ENCODE measurements at regions not wholly inside any gene's neighbourhood (a gene's known extent, or its start where the extent isn't known, plus 50 kb on each side); places are given as distances from the start of the nearest gene placed in this dataset.

DNA sequence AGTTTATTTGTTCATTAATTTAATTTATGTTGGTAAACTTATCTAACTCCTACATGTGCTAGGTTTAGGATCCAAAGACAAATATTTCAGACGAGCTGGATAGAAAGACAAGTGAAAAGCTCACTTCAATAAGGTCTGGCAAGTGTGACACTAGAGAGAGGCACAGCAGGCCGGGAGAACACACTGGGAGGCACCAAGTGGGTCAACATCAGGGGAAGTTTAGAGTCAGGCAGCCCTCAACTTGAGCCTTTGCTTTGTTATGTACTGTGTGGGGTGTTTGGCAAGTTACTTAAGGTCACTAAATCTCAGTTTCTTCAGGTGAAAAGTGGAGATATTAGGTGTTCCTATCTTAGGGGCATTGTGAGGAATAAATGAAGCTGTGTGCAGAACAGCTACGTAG, 214.4 kb downstream of the PCSK1 start:
- Histone ChIP-seq H3K4me3 (replicated peaks in 1 of 3) (no peak overlapping the region), H3K9me3 (no peaks in the 10 kb centered on the region), H3K27me3 (no peaks in the 10 kb centered on the region), H3K27ac (no peak overlapping the region), H3K4me1 (no peaks in the 10 kb centered on the region), H3K36me3 (no peaks in the 10 kb centered on the region)
- intact Hi-C loops (cut with DNase I) = no loop called here
- DNase-seq = no peak
- no peak for TF ChIP-seq POLR2A (IDR thresholded peaks at IDR 0.05)
- TF ChIP-seq, protein P1, sequence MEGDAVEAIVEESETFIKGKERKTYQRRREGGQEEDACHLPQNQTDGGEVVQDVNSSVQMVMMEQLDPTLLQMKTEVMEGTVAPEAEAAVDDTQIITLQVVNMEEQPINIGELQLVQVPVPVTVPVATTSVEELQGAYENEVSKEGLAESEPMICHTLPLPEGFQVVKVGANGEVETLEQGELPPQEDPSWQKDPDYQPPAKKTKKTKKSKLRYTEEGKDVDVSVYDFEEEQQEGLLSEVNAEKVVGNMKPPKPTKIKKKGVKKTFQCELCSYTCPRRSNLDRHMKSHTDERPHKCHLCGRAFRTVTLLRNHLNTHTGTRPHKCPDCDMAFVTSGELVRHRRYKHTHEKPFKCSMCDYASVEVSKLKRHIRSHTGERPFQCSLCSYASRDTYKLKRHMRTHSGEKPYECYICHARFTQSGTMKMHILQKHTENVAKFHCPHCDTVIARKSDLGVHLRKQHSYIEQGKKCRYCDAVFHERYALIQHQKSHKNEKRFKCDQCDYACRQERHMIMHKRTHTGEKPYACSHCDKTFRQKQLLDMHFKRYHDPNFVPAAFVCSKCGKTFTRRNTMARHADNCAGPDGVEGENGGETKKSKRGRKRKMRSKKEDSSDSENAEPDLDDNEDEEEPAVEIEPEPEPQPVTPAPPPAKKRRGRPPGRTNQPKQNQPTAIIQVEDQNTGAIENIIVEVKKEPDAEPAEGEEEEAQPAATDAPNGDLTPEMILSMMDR (IDR thresholded peaks at IDR 0.05) = no peak
- 81 to 86% methylated on average over 3 of the region's 3 CpGs for WGBS, 2 donors

DNA sequence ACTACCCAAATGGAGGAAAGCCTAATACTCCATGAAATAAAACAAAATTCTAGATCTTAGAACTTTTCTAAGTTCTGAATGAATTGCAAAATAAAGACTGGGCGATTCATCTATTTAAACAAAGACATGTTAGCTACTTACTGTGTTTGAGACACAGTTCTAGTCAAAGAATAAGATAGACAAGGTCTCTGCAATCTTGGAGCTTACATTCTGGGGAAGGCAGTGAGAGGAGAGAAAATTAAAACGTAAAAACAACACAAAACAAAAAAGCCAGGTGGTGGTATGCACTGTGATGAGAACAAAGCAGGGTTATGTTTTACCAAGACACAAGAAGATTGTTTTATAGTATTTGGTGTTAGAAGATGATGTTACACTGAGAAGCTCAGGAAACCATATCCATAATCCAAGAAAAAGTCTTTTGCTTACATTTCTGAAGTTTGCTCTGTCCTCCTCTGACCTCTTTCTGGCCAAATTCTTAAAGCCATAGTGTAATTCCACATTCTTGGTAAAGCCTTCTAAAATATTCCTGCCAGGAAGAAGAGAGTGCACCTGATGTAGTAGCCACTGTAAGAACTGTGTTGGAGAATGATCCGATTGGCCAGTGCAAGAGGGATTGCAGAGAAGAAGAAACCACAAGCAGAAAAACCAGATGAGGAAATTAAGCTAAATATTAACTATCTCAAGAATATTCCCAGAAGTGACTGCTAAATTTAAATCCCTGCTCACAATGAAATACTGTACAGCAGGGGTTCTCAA, 218.4 kb downstream of the PCSK1 start:
- no peak for DNase-seq
- intact Hi-C loops (cut with DNase I) = no loop called here

DNA sequence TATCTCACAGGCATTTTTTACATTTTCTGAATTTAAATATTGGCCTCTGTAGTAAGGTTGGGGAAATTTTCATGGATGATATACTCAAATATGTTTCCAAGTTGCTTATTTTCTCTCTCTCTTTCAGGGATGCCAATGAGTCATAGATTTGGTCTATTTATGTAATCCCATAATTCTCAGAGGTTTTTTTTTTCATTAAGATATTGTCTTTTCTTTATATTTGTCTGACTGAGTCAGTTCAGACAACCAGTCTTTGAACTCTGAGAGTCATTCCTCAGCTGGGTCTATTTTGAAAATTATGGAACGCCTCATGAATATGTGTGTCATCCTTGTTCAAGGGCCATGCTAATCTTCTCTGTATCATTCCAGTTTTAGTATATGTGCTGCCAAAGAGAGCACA, 223.2 kb downstream of the PCSK1 start:
- no peaks in the 10 kb centered on the region for H3K27me3 ChIP-seq
- no peak overlapping the region for H3K27ac ChIP-seq
- 85 to 90% methylated on average over 1 of the region's 1 CpG for WGBS, 2 donors
- DNase-seq = no peak
- intact Hi-C loops (cut with DNase I) = no loop called here
- H3K4me3 ChIP-seq (replicated peaks in 1 of 3) = no peak overlapping the region
- TF ChIP-seq, protein P1 (IDR thresholded peaks at IDR 0.05) = no peak
- TF ChIP-seq POLR2A (IDR thresholded peaks at IDR 0.05) = no peak
- H3K36me3 ChIP-seq = no peaks in the 10 kb centered on the region
- H3K4me1 ChIP-seq = no peaks in the 10 kb centered on the region
- H3K9me3 ChIP-seq = no peaks in the 10 kb centered on the region

More for the DNA sequence above, 218.4 kb downstream of the PCSK1 start:
- Histone ChIP-seq H3K9me3 (no peaks in the 10 kb centered on the region), H3K36me3 (no peaks in the 10 kb centered on the region), H3K4me3 (replicated peaks in 1 of 3) (no peak overlapping the region), H3K4me1 (no peaks in the 10 kb centered on the region), H3K27ac (no peak overlapping the region), H3K27me3 (no peaks in the 10 kb centered on the region)
- TF ChIP-seq, protein P1 (IDR thresholded peaks at IDR 0.05) = no peak
- TF ChIP-seq POLR2A (IDR thresholded peaks at IDR 0.05) = no peak
- WGBS, 2 donors = 84 to 89% methylated on average over 3 of the region's 3 CpGs

DNA sequence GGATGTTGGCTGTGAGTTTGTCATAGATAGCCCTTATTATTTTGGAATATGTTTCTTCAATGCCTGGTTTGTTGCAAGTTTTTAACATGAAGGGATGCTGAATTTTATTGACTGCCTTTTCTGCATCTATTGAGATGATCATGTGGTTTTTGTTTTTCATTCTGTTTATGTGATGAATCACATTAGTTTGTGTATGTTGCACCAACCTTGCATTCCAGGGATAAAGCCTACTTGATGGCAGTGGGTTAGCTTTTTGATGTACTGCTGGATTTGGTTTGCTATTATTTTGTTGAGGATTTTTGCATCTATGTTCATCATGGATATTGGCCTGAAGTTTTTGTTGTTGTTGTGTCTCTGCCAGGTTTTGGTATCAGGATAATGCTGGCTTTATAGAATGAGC, 225.6 kb downstream of the PCSK1 start:
- TF ChIP-seq POLR2A (IDR thresholded peaks at IDR 0.05) = no peak
- TF ChIP-seq, protein P1 (IDR thresholded peaks at IDR 0.05) = no peak
- Histone ChIP-seq H3K4me1 (no peaks in the 10 kb centered on the region), H3K9me3 (no peaks in the 10 kb centered on the region), H3K27me3 (no peaks in the 10 kb centered on the region), H3K4me3 (replicated peaks in 1 of 3) (no peak overlapping the region), H3K36me3 (no peaks in the 10 kb centered on the region), H3K27ac (no peak overlapping the region)
- DNase-seq = no peak
- intact Hi-C loops (cut with DNase I) = no loop called here

DNA sequence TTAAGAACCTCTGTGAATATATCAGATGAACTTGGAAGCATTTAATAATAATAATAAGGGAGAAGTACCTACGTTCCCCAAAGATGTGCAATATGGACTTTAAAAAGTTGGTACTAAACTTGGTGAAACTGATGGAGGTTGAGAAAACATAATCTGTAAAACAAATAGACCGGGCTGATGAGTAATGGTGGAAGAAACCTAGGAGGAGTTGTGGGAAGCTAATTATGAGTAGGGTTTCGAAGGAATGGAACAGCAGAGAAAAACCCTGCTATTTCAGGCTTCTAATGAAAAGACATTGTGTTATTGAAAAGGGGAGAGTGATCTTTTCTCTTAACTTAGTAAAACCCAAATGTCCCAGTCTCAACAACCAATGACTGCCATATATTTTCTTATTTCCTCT, 229.3 kb downstream of the PCSK1 start:
- WGBS, 2 donors = 71 to 77% methylated on average over 3 of the region's 3 CpGs
- no peaks in the 10 kb centered on the region for H3K27me3 ChIP-seq
- no peaks in the 10 kb centered on the region for H3K4me1 ChIP-seq
- H3K36me3 ChIP-seq = no peaks in the 10 kb centered on the region
- no peak overlapping the region for H3K27ac ChIP-seq
- no peak overlapping the region for H3K4me3 ChIP-seq (replicated peaks in 1 of 3)
- H3K9me3 ChIP-seq = no peaks in the 10 kb centered on the region
- intact Hi-C loops (cut with DNase I) = no loop called here
- DNase-seq = no peak
- TF ChIP-seq, protein P1 (IDR thresholded peaks at IDR 0.05) = no peak
- TF ChIP-seq POLR2A (IDR thresholded peaks at IDR 0.05) = no peak
